GM12892 (cell line): ENCODE measurements at regions not wholly inside any gene's neighbourhood (a gene's known extent, or its start where the extent isn't known, plus 50 kb on each side); places are given as distances from the start of the nearest gene placed in this dataset.

Experiments
- POLR2A ChIP-seq: IDR thresholded peaks from 2 replicates; pipeline ENCODE4 v1.6.1; 2011; ENCODE audit warnings: low read depth, low read length, control low read depth
- POLR2AphosphoS5 ChIP-seq: IDR thresholded peaks from 2 replicates; pipeline ENCODE4 v1.6.1; 2011; ENCODE audit warnings: low read depth, low read length, control low read depth
- TAF1 ChIP-seq: IDR thresholded peaks from 2 replicates; pipeline ENCODE4 v1.6.1; 2011; ENCODE audit warnings: low read depth, mild to moderate bottlenecking, control low read depth, low read length, borderline replicate concordance

DNA sequence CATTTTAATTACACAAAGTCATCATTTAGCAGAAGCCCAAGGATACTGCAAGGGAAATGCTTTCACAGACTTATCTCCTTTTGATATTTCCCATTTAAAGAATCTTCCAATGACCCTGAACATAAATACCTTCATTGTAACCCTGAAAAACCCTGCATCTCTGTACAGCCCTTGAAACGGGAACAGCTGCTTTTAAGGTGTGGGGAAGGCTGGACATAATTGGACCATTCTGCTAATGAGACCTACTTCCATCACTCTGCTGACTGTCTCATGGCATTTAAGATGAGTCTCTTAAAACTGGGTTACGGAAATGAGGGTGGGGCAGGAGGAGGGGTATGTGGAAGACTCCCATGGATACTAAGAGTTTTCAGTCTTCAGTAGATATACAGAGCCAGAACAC lies 485.8 kb downstream of the BRINP1 start:
- no peak for TF ChIP-seq POLR2A
- no peak for TF ChIP-seq TAF1
- no peak for TF ChIP-seq POLR2AphosphoS5
